HG02884 (cell line): ENCODE measurements at regions not wholly inside any gene's neighbourhood (a gene's known extent, or its start where the extent isn't known, plus 50 kb on each side); places are given as distances from the start of the nearest gene placed in this dataset.

ENCODE experiments used
- ATAC-seq: cut with Tn5 transposase; IDR thresholded peaks from one replicate; pipeline ENCODE4 v1.9.1; 2021; ENCODE audit warnings: mild to moderate bottlenecking, moderate library complexity; ENCODE audit not compliant: unreplicated experiment

DNA sequence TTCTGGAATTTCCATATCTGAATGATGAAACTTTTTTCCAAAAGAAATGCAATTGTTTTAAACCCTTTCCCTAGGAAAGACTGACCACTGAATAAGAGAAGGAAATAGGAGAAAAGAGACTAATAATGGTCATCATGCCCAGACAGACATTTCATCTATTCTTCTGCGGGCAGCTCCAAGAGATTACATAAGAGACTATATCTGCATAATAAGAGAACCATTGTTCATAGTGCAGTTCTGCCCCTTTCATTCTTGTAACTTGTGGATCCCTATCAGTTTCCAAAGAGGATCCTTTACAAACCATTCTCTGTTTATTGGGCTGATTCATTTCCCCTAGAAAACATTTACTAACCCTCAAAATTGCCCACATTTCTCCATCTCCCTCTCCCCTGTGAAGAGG lies 197.8 kb downstream of the FSCB start:
- ATAC-seq: no peak

DNA sequence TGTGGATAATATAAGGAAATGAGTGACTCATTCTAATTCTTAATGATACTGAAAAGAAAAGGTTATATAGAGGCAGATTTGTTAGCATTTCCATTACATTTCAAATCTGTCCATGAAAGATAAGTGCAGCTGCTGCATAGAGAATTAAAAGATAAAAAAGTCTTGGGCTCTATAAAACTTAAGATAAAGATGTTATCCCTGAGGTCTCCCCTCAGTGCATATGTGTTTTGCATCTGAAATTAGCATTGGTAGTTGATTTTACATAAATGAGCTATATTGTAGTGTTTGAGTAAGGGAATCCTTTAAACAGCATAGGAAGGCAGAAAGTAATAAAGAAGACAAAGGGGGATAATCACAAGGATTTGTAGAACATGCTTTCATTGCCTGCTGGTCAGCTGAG lies 206.2 kb downstream of the FSCB start:
- no peak for ATAC-seq

DNA sequence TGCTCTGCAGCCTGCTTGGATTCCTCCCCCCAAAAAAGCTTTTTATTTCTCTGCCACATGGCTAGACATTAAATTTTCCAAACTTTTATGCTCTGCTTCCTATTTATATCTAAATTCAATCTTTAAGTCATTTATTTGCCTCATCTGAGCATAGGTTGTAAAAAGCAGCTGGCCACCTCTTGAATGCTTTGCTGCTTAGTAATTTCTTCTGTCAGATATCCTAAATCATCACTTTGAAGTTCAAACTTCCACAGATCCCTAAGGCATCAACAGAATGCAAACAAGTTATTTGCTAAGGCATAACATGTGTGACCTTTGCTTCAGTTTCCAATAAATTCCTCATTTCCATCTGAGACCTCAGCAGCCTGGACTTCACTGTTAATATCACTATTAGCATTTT lies 209.6 kb downstream of the FSCB start:
- ATAC-seq: no peak

DNA sequence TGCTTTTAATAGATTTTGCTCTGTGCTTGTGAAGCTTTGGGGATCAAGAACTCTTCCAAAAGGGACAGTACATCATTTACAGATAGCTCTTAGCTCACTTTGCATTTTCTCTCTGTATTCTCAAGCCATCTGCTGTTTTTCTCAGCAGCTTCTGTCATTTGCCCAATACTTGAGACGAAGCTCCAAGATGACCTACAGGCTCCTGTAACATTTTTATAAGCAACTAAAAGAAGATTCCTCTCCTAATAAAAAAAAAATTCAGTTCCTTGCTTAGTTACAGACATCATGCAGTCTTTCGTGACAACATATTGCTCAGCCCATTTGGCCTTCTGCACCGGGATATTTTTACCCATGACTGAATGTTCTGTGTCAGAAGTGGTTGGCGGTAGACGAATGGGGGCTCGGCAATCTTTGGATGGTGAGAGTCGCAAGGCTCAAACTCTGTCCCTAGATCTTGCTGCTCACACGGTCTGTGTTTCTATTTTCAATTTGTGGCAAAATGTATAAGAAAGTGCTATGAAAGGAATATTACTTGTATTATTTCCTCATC lies 215.6 kb downstream of the FSCB start:
- ATAC-seq: no peak

DNA sequence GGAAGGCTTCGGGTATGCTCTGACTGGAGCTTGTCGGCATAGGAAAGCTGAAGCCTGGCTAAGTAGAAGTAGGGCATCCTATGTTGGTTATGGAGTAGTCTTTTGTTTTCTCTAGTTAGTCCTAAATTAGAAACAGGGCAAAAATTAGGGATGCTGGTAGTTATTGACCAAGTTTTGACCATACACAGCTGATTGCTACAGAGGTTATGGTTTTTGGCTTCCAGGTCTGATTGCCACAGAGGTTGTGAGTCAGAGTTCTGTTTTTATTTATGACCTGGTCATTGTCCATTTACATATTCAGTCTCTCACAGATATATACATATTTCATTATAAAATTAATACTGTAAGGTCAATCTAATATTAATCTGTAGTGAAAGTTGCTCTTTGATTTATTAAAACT lies 219.2 kb downstream of the FSCB start:
- ATAC-seq: no peak

DNA sequence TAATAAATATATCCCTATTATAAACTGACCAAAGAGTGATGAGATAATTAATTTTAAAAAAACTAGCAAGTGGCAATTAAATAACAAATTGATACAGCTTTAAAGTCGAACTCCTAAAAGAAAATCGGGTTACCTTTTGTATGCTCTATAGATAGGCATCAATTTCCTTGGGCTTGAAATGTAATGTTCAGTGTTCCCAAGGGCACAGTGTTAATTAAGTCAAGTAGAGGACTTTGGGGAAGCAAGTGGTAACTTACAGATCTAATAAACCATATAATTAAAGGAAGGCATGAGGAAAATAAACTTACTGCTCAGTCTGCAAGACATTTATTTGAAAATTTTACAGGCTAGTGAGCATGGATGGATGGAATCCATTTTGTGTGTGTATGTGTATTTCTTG lies 220.9 kb downstream of the FSCB start:
- ATAC-seq: no peak

DNA sequence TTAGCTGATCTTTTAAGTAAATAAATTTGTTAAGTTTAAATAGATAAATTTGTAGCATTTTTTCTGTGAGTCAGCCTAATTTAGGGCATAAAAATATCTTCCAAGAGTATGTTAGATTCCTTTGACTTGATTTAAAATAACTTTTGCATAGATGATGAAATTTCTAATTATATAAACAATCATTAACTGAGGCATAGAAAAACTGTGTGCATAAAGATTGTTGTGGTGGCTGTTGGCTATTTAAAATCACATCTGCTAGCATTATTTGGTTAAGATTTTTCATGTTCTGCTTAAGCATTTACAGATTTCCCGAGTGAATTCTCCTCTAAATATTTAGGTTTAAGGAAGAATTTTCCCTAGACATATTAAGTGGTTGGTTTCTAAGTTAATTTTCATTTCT lies 223.2 kb downstream of the FSCB start:
- ATAC-seq: no peak

DNA sequence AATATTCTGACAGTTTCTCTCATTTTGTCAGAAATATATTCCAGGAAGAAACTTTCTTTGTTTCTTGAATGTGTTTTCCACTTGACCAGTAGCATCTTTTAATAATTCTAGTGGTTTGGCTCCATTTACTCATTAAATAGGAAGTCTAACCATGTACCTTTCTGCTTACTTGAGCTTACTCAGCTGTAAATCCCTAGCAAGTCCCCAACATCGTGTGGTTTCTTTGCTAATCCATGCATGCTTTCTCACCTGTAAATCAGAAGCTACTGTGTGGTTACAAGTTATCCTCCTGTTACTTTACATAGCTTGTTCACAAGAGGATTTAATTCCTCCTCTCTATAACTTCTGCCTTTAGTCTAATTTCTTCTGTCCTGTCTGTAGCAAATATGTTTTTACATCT lies 227.7 kb downstream of the FSCB start:
- no peak for ATAC-seq

DNA sequence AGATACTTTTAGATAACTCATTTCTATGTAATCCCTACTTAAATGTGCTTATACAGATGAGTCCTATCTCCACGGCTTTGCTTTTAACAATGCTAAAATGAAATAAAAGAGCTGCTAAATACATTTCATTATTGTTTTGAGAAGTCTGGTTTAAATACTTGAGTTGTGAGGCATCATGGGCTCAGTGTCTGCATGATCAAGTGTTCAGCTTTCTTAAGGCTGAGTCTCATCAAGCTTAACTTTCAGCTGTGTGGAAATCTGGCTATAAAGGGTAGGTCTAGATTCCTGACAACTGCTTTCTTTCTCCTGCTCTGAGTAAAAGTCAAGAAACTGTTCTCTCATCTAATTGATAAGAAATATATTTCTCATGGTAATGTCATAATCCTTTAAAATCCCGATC lies 235.4 kb downstream of the FSCB start:
- no peak for ATAC-seq

DNA sequence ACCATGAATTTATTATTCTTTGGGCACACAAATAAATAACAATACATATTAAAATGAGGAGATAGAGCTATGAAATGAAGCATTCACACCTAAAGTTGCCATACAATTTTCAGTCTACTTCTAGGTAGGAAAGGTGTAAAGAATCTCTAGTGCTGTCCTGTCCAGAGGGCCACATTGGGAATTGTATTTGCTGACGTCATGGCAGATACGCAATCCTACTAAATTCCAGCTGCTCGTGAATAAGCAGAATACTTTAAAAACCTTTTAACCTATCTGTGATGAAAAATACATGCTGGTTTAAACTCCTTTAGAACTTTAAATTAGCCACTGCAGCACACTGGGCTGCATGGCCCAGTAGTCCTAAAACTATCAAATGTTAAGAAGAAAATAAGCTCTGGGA lies 236.1 kb downstream of the FSCB start:
- no peak for ATAC-seq

DNA sequence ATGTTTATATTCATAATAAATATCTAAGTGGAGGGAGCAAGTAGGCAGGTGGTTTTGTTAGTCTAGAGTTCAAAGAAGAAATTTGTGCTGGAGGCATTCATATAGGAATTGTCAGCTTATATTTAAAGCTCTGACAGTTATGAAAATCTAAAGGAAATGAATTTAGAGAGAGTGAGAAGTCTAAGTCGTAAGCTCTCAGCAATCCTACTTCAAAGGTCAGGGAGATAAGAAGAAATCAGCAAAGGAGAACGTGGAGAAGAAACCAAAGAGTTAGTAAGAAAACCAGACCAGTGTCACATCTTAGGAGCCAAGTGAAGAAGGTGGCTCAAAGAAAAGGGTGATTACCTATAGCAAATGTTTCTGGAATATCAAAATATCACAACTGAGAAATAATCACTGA lies 241.8 kb downstream of the FSCB start:
- no peak for ATAC-seq

DNA sequence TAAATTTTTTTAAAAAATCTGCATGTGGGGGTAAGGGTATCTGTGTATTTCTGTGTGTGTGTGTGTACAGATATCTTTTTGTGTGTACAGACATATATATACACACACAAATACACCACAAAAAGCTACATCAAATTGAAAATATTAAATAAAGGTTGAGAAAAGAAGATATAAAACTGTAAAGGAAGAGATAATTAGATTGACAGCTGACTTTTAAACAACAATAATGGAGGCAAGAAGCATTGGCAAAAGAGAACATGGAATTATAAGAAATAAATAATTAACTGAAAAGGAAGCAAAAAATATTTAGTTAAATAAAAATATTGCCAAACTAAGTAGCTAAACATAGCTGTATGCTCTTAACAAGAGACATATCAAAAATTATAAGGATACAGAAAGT lies 291.4 kb downstream of the FSCB start:
- no peak for ATAC-seq

DNA sequence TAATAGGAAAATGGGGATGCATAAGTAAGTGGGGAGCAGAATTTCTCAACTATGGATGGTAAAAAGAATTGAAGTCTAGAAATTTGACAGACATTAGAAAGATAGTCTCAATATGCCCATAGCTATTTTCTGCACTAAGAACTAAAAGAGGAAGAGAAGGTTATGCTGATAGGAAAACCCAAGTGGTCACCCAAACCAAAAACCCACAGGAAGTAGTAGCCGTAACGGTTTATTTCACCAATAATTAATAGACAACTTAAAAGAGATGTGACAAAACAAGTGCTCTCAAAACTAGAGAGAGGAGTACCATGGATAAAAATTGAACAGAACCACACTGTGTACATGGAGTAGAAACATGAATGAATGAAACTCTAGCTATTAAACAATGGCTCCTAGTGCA lies 295.4 kb downstream of the FSCB start:
- ATAC-seq: no peak

DNA sequence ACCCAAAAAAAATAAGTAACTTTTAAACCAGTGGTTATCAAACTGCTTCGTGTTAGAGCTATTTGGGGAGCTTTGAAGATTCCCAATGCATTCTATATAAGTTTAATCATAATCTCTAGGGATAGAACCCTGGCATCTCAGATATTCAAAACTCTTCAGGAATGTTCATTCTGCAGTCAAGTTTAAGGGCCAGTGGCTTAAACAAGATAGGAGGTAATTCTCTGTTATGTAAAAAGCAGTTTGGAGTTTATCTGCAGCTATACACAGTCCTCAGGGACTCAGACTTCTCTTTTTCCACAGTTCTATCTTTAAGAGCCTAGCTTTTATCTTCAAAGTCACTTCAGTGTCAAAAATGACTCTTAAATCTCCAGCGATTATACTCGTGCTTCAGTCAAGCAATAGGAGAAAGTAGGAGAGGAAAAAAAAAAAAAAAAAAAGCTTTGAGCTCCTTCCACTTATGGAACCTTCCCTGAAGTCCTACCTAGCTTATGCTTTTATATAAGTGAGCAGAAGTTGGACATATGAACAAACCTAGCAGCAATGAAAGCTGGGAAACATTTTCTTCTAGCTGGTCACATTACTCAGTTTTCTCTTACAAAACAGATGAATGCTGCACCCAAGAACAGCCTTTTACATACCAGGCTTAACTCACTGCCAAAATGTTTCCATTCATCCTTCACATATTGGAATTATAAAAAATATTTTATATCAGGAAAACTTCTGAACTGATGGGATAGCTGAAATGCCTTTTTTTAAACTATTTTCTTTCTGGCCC lies 302.8 kb downstream of the FSCB start:
- no peak for ATAC-seq

DNA sequence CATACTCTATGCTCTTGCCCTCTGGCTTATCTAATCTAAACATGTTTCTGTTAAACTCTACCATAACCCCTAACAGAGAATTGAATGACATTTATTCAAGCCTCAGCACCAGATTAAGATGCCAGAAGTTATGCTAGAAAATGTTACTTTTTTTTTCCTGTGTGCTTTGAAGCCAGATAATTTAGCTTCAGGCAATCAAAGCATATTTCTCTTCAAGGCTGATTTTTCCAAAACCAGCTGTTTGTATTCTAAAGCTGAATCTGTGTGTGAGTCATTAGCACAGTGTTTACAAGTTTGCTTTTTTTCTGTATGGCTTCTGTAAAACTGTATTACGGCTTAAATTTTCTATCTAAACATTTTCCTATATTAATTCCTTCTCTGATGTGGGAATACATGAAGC lies 326.1 kb downstream of the FSCB start:
- ATAC-seq: no peak

DNA sequence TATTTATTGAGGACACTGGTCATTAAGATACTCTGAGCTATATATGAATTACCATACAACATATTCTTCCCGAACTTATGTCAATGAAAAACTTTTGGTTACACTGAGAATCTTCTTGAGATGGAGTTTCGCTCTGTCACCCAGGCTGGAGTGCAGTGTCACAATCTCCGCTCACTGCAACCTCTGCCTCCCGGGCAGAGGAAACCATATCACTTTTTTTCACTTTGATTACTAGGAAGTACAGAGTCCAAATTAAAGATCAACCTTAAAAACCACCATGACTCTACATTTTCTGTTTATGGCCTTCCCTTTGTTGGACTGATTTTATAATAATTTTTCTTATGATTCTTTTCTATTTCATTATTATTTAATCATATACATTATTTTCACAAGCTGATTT lies 336.5 kb downstream of the FSCB start:
- no peak for ATAC-seq

DNA sequence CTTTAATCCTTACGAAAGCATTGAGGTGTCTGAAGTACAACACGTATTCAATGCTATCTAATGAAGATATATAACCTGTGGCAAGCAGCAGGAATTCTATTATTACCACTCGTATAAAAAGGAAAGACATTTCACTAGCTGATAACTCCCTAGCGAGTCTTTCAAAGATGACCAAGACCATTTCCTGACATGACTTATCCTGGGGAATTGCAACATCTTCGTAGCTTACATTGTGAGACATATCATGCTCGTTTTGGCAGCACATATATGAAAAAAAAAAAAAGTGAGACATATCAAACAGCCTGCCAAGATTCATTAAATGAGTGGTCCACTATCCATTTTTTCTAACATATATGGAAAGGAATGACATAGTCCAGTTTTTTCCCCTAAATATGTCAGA lies 337.0 kb downstream of the FSCB start:
- no peak for ATAC-seq

DNA sequence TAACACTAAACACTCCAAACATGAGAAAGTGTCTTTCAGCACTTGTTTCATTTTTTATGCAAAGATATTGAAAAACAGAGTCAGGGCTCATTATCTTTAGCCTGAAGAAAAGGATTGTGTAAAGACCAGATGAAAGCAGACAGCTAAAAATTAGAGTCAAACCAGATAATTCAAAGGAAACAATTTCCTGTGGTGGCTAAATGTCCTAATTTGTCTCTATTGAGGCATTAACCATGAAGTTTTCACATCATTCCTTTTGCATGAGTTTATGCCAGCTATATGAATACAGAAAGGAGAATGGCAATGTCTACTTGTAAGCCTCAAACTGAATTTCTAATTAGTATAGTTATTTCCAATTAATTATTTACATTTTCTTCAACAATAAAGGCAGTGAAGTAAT lies 338.5 kb downstream of the FSCB start:
- no peak for ATAC-seq

DNA sequence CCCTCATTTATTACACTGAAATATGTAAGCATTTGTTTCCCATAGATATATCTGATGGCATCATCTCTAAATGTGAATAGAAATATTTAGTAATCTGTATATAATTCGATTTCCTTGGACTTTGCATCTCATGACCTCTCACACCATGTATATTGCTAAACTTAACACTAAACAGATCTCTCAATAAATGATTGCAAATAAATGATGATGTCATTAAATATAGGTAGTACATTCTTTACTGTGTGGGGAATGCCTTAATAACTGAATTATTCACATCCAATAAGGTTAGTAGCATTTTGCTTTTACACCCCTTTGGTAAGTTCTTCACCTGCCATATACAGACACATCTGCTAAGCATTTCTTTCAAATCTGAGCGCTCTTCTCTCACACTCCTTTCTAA lies 340.5 kb downstream of the FSCB start:
- no peak for ATAC-seq

DNA sequence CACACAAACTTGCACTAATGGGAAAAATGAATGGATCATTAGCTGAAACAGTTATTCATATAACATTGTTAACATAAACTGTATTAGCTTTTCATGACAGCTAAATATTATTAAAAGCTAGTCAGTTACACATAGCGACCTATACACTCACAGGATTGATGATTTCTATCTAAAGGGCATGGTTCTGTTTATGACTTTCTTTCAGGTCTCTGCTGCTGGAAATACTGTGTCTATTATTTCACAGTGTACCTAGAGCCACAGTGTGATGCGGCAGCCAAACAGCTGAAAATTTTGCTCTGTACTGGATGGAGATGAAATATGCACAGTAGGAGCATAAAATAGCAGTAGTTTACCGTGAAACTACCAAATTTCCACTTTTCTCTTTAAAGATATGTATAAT lies 341.1 kb downstream of the FSCB start:
- no peak for ATAC-seq

DNA sequence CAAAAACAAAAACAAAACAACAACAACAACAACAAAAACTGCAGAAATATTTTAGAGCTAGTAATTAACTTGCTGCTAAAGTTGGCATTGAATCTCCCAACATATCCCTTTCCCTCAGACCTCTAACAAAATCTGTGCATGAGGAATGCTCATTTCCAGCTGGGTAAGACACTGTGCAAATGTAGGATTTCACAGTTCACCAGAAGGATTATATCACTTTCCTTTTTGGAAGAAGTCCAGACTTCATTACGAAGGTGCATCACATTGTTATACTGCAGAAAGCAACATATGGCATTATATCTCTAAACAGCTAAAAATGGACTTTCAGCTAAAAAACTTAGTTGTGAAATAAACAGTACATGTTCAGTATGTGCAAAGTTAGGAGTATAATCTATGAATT lies 341.8 kb downstream of the FSCB start:
- no peak for ATAC-seq

DNA sequence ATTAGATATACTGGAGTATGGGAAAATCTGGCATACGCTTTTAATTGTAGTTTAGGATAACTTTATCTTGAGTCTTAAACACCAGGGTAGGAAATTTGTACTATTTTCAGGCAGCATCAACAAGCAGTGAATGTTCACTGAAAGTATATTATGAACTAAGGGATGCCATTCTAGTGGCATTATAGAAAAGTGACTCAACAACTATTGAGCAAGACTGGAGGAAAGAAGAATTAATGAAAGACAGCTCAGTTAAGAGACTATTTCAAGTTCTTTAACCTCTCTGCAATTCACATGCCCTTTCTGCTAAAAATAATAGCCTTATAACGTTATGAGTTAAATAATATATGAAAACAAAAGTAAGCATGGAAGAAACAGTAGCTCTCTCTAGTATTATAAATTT lies 343.1 kb downstream of the FSCB start:
- no peak for ATAC-seq

DNA sequence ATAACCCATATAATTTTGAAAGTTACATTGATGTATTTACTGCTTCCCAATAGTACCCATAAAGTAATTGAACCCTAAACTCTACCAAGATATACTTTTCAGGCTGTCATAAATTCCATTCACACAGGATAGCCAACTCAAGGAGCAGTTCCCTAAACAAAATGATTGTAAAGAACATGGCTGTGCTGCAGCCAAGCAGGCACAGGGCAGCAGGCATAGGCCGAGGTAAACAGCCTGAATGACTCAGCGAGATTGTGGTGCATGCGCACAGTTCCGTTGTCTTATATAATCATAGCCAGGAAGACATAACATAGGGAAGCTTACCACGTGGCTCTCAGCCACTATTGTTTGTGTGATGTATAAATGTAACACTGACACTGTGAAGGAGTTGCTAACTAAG lies 344.9 kb downstream of the FSCB start:
- ATAC-seq: no peak
